ENCODE measurements at regions not wholly inside any gene's neighbourhood (a gene's known extent, or its start where the extent isn't known, plus 50 kb on each side); places are given as distances from the start of the nearest gene placed in this dataset.

DNA sequence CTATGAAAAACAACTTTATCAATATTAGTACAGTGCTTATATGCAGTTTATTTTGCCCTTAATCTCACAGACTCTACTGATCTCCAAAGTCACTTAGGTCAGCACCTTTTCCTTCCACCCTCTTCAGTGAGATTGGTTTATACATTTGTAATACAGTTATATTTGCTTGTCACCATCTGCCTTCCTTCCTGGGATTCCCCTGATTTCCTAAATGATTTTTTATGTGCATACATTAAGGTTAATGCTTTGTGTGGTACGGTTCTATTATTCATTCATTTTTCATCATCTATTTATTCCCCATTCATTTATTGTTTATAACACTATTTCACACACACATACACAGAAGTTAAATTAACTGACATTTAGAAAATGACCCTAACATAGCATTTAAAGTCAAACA lies 419.8 kb upstream of the CDH11 start:
- Histone ChIP-seq H2AK9ac (replicated peaks; ENCODE audit: low read depth, low read length, poor library complexity) (no peak overlapping the region), H2BK120ac (ENCODE audit: low read depth, low read length) (no peak overlapping the region), H3K4me1 (ENCODE audit: control insufficient read depth, insufficient read depth, low read length) (peaks cover under 1% of the 10 kb centered on the region), H3K4me2 (ENCODE audit: low read depth, low read length) (no peak overlapping the region), H3K14ac (replicated peaks; ENCODE audit: low read depth, low read length) (no peak overlapping the region), H3K56ac (ENCODE audit: extremely low read depth, insufficient read depth, low read length) (no peak overlapping the region), H3K23ac (ENCODE audit: low read depth, low read length) (no peak overlapping the region), H3K36me3 (ENCODE audit: control insufficient read depth, insufficient read depth, low read length) (no peaks in the 10 kb centered on the region), H3K18ac (ENCODE audit: low read depth, low read length) (no peak overlapping the region), H2BK5ac (ENCODE audit: low read depth, low read length, poor library complexity, severe bottlenecking) (no peak overlapping the region), H2AFZ (replicated peaks; ENCODE audit: low read length, poor library complexity) (no peak overlapping the region), H4K20me1 (ENCODE audit: insufficient read depth, low read length) (no peaks in the 10 kb centered on the region), H4K5ac (ENCODE audit: low read depth, low read length) (no peak overlapping the region), H3K27ac (ENCODE audit: insufficient read depth, low read length) (no peak overlapping the region), H3K9me3 (ENCODE audit: control insufficient read depth, insufficient read depth, low read length) (no peaks in the 10 kb centered on the region), H4K91ac (ENCODE audit: insufficient read depth, low read depth, low read length) (no peak overlapping the region), H3K9me1 (ENCODE audit: insufficient read depth, low read length) (0 out of 2 replicates have a peak, but pooled peaks cover 1% of the 10 kb centered on the region), H2BK15ac (ENCODE audit: low read depth, low read length) (no peak overlapping the region), H2BK20ac (ENCODE audit: low read depth, low read length) (no peak overlapping the region), H3K4ac (ENCODE audit: low read depth, low read length) (no peak overlapping the region), H3K4me3 (ENCODE audit: insufficient read depth, low read depth, low read length) (no peak overlapping the region), H4K8ac (ENCODE audit: low read depth in 2 of 2, low read length in 2 of 2) (no peak overlapping the region), H3K27me3 (ENCODE audit: control insufficient read depth, insufficient read depth, low read length) (no peaks in the 10 kb centered on the region), H3K79me1 (ENCODE audit: low read depth in 1 of 2, low read length in 2 of 2) (no peaks in the 10 kb centered on the region), H2AK5ac (ENCODE audit: low read depth, low read length) (no peak overlapping the region), H3K9ac (ENCODE audit: low read depth, low read length) (no peak overlapping the region)
- BruUV-seq (replicated peaks): no TSS peak
- dilution Hi-C loops (cut with HindIII; ENCODE audit: low sequenced_read_pairs, unreplicated experiment): no loop called here
- no CpG with 5 or more reads among the region's 1 CpG for WGBS, 2 experiments (ENCODE audit: extremely low coverage in 2 of 2, insufficient read length in 1 of 2)
- TF ChIP-seq MAFK (IDR thresholded peaks at IDR 0.05; ENCODE audit: low read depth, low read length) (0 out of 2 replicates have a peak, but pooled peaks have one; percentile 13), CEBPB (IDR thresholded peaks at IDR 0.05; ENCODE audit: low read depth, low read length) (no peak), SMC3 (IDR thresholded peaks at IDR 0.05; ENCODE audit: low read depth, low read length) (no peak)
- ATAC-seq (ENCODE audit: low read depth) (no peak), DNase-seq (no peak)
- intact Hi-C loops (cut with micrococcal nuclease): no loop called here
- POLR2A ChIA-PET (ENCODE audit: unreplicated experiment): no interaction called here
- CTCF ChIA-PET: no interaction called here
- in situ Hi-C loops (cut with MboI; ENCODE audit: low sequenced_read_pairs): no loop called here
